MM.1S (cell line): ENCODE measurements at regions not wholly inside any gene's neighbourhood (a gene's known extent, or its start where the extent isn't known, plus 50 kb on each side); places are given as distances from the start of the nearest gene placed in this dataset.

Experiments used
- EZH2 ChIP-seq: fragments of 300-600 bp; sonication (generic); optimal IDR thresholded peaks from 2 replicates; pipeline ENCODE3; 2017; ENCODE audit warnings: low read depth, mild to moderate bottlenecking, antibody characterized with exemption, low read length, mixed read lengths
- EZH2phosphoT487 ChIP-seq: fragments of 300-600 bp; sonication (generic); IDR thresholded peaks from 2 replicates; pipeline ENCODE4 v1.6.1; 2018; ENCODE audit warnings: antibody characterized with exemption, low read length
- TF ChIP-seq, protein P1 (sequence below): fragments of 300-600 bp; sonication (generic); IDR thresholded peaks from 2 replicates; pipeline ENCODE4 v1.5.1; 2016; ENCODE audit warnings: antibody characterized with exemption, low read length, mixed read lengths

DNA sequence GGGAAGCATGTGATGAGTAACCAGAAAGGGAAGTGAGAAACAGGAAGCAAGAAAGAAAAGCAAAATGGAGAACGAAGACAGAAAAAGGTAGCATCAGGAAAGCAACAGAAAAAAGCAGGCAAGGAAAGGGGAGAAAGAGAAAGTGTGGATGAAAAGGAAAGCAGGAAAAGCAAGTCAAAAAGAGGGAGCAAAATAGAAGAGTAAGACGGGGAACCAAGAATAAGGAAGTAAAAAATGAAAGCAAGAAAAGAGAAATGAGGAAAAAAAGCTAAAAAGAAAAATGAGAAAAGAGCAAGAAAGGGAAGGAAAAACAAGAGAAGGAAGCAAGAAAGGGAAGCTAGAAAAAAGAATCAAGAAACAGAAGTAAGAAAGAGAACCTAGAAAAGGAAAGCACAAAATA lies 242.3 kb upstream of the NCKAP5 start:
- TF ChIP-seq EZH2: no peak
- TF ChIP-seq EZH2phosphoT487: no peak
- TF ChIP-seq, protein P1, sequence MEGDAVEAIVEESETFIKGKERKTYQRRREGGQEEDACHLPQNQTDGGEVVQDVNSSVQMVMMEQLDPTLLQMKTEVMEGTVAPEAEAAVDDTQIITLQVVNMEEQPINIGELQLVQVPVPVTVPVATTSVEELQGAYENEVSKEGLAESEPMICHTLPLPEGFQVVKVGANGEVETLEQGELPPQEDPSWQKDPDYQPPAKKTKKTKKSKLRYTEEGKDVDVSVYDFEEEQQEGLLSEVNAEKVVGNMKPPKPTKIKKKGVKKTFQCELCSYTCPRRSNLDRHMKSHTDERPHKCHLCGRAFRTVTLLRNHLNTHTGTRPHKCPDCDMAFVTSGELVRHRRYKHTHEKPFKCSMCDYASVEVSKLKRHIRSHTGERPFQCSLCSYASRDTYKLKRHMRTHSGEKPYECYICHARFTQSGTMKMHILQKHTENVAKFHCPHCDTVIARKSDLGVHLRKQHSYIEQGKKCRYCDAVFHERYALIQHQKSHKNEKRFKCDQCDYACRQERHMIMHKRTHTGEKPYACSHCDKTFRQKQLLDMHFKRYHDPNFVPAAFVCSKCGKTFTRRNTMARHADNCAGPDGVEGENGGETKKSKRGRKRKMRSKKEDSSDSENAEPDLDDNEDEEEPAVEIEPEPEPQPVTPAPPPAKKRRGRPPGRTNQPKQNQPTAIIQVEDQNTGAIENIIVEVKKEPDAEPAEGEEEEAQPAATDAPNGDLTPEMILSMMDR: no peak
